ENCODE measurements at regions not wholly inside any gene's neighbourhood (a gene's known extent, or its start where the extent isn't known, plus 50 kb on each side); places are given as distances from the start of the nearest gene placed in this dataset.

DNA sequence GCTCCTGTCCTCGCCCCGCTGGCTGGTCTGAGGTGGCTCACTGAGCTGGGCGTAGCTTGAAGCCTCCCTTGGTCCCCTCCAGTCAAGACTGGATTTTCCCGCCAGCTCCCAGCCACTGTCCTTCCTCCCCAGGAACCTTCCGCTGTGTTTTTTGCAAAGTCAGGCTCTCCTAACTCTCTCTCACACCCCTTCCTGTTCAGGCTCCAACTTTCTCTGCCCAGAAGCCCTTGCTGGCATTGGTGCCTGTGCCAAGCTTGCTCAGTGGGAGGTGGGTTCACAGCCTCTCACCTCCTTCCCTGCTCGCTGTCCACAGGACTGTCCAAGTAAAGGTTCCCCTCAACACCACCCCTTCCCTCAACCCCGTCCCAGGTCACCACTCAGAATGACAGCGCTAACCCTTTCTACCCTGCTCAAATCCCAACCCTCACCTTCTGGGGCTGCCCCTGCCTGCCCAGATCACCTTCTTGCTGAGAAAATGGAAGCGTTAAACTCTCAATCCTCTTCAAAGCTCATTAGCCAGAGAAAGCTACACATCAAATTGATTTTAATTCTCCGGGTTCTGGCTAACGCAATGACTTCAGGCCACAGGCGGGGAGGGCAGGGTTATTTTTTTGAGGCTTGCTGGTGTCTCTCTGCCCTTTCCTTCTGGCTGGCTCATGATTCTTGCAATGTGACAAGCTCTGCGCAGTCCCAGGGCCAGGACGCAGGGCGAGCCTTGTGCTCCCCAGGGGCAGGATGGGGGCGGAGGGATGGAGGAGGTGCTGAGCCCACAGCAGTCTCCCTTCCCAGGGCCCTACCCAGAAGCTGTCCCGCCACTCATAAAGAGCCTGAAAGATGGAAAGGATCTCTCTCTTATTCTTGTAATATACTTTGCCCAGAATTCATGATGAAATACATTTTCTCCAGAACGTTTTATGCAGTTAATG is 357.2 kb upstream of the TNRC6C start (continued):
- TF ChIP-seq SIN3A (IDR thresholded peaks at IDR 0.05; ENCODE audit: borderline replicate concordance, low read depth, low read length), result no peak
- TF ChIP-seq, protein P1, sequence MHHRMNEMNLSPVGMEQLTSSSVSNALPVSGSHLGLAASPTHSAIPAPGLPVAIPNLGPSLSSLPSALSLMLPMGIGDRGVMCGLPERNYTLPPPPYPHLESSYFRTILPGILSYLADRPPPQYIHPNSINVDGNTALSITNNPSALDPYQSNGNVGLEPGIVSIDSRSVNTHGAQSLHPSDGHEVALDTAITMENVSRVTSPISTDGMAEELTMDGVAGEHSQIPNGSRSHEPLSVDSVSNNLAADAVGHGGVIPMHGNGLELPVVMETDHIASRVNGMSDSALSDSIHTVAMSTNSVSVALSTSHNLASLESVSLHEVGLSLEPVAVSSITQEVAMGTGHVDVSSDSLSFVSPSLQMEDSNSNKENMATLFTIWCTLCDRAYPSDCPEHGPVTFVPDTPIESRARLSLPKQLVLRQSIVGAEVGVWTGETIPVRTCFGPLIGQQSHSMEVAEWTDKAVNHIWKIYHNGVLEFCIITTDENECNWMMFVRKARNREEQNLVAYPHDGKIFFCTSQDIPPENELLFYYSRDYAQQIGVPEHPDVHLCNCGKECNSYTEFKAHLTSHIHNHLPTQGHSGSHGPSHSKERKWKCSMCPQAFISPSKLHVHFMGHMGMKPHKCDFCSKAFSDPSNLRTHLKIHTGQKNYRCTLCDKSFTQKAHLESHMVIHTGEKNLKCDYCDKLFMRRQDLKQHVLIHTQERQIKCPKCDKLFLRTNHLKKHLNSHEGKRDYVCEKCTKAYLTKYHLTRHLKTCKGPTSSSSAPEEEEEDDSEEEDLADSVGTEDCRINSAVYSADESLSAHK (CRISPR knock-in tag; IDR thresholded peaks at IDR 0.05; ENCODE audit: borderline replicate concordance), result no peak
- no peak for TF ChIP-seq ZNF501 (CRISPR knock-in tag; IDR thresholded peaks at IDR 0.05)
- no peak for TF ChIP-seq GZF1 (CRISPR knock-in tag; IDR thresholded peaks at IDR 0.05)
- TF ChIP-seq ATF7-NPFF (CRISPR knock-in tag; IDR thresholded peaks at IDR 0.05; ENCODE audit: low read depth), result no peak

DNA sequence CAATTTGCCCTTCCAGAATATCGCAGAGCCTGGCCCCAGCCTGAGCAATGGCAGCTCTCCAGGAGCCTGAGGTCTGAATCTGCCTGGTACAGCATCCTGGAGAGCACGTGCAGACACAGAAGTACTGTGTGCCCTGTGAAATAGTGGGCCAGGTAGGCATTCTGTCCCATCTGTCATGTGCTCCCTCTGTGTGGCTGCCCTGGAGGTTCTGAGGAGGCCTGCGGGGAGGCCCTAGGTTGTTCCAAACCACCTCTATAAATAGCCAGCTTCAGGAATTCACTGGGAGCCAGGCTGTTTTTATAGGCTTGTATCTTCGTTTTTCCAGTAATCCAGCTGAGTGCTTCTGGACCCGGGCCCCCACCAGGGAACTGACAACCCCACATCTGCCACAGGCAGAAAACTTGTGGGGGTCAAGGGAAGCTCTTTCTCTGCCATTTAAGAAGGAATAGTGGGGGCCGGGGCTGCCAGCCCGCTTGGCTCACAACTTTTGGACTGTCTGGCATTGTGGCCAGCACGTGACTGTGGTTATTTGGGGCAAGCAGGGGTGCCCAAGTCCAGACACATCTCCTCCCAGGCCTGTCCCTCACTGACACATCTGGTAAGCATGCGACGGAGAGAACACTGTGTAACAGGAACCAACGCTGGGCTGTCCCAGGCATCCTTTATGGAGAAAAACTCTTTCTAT is 356.3 kb upstream of the TNRC6C start:
- H3K9me3 ChIP-seq (ENCODE audit: low read length), result no peaks in the 10 kb centered on the region
- ATAC-seq (no peak), DNase-seq (ENCODE audit: low spot score) (no peak), FAIRE-seq (no peak)
- no peak overlapping the region for H3K4me3 ChIP-seq (replicated peaks in 1 of 3; ENCODE audit: insufficient read depth in 1 of 3, low read depth in 2 of 3, low read length in 3 of 3)
- H3K27me3 ChIP-seq (ENCODE audit: control insufficient read depth in 1 of 2, insufficient read depth in 2 of 2, low read length in 2 of 2), result peaks cover 5 to 74% of the 10 kb centered on the region in 2 experiments; a peak in 4 of 5 replicates
- H3K36me3 ChIP-seq (replicated peaks in 1 of 2; ENCODE audit: control insufficient read depth in 1 of 2, insufficient read depth in 2 of 2, low read length in 2 of 2), result no peaks in the 10 kb centered on the region
- no peaks in the 10 kb centered on the region for H4K20me1 ChIP-seq (ENCODE audit: insufficient read depth, low read length)
- WGBS (ENCODE audit: low lambda C conversion rate), result 9% methylated on average over 10 of the region's 11 CpGs
- ChIA-PET POLR2A (no interaction called here), CTCF (ENCODE audit: low intra/inter-chr PET ratio, low total read pairs) (no interaction called here)
- H3K9ac ChIP-seq (ENCODE audit: insufficient read depth, low read depth, low read length), result no peak overlapping the region
- no peaks in the 10 kb centered on the region for H3K4me1 ChIP-seq (ENCODE audit: insufficient read depth, low read length)
- in situ Hi-C loops (cut with HindIII; ENCODE audit: extremely low pct_ligation_motif_present, low pct_unique_long_range_greater_than_20kb) (no loop called here), intact Hi-C loops (cut with micrococcal nuclease; ENCODE audit: unreplicated experiment) (no loop called here)
- no peak overlapping the region for H2AFZ ChIP-seq (ENCODE audit: low read length)
- BruUV-seq (replicated peaks), result no TSS peak
- no peak overlapping the region for H3K27ac ChIP-seq (ENCODE audit: extremely low read length, insufficient read depth, low read length)
- TF ChIP-seq, protein P2, sequence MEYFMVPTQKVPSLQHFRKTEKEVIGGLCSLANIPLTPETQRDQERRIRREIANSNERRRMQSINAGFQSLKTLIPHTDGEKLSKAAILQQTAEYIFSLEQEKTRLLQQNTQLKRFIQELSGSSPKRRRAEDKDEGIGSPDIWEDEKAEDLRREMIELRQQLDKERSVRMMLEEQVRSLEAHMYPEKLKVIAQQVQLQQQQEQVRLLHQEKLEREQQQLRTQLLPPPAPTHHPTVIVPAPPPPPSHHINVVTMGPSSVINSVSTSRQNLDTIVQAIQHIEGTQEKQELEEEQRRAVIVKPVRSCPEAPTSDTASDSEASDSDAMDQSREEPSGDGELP (IDR thresholded peaks at IDR 0.05; ENCODE audit: borderline replicate concordance, low read depth), result no peak
- TF ChIP-seq, protein P3, sequence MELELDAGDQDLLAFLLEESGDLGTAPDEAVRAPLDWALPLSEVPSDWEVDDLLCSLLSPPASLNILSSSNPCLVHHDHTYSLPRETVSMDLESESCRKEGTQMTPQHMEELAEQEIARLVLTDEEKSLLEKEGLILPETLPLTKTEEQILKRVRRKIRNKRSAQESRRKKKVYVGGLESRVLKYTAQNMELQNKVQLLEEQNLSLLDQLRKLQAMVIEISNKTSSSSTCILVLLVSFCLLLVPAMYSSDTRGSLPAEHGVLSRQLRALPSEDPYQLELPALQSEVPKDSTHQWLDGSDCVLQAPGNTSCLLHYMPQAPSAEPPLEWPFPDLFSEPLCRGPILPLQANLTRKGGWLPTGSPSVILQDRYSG (CRISPR knock-in tag; IDR thresholded peaks at IDR 0.05), result no peak
- no peak for TF ChIP-seq ZFP1 (CRISPR knock-in tag; IDR thresholded peaks at IDR 0.05)
- no peaks in the 10 kb centered on the region for H3K79me2 ChIP-seq (ENCODE audit: insufficient read depth, low read length)
- no peak overlapping the region for H3K4me2 ChIP-seq (ENCODE audit: low read depth, low read length)

All from HepG2 (cell line).